Activated CD8-positive, alpha-beta T cell treated with anti-CD3 and anti-CD28 coated beads, Interleukin-2, amount 10 ng/mL, durations not matched to agents 7 days and 5 days (primary cell): ENCODE measurements at regions not wholly inside any gene's neighbourhood (a gene's known extent, or its start where the extent isn't known, plus 50 kb on each side); places are given as distances from the start of the nearest gene placed in this dataset.
"Not testable (repeated sequence)": the region's sequence is repeated elsewhere in the genome, so short reads cannot be mapped to it uniquely, and the experiment has no call there.

Source experiments
- ATAC-seq: fragments of 150-1000 bp; cut with Tn5 transposase; one replicate; pipeline ENCODE4 v1.10.0; 2021; ENCODE audit warnings: moderate library complexity
- CTCF ChIA-PET: fragments of 350-600 bp; sonication (Branson Sonifier 250); formaldehyde crosslinking; loops from one replicate; lab custom pipeline; 2021; ENCODE audit warnings: antibody characterized with exemption; lab: Charles Lee
- POLR2A ChIA-PET: fragments of 350-600 bp; sonication (Branson Sonifier 250); formaldehyde crosslinking; loops from one replicate; lab custom pipeline; 2021; ENCODE audit warnings: antibody characterized with exemption; lab: Charles Lee
- DNase-seq: peaks from one replicate; pipeline ENCODE4 v3.0.0-alpha.2; 2020
- H3K27ac Mint-ChIP-seq: one replicate; pipeline ENCODE4 v1.8.0; 2021; ENCODE audit warnings: mild to moderate bottlenecking, mixed read lengths
- H3K27me3 Mint-ChIP-seq: one replicate; pipeline ENCODE4 v1.8.0; 2021; ENCODE audit warnings: low read depth, mixed read lengths
- H3K36me3 Mint-ChIP-seq: one replicate; pipeline ENCODE4 v1.8.0; 2021; ENCODE audit warnings: low read depth, mixed read lengths
- H3K4me1 Mint-ChIP-seq: one replicate; pipeline ENCODE4 v1.8.0; 2021; ENCODE audit warnings: low read depth, mixed read lengths
- H3K4me3 Mint-ChIP-seq: one replicate; pipeline ENCODE4 v1.8.0; 2021; ENCODE audit warnings: mild to moderate bottlenecking, mixed read lengths
- H3K9me3 Mint-ChIP-seq: one replicate; pipeline ENCODE4 v1.8.0; 2022; ENCODE audit warnings: mixed read lengths; ENCODE audit not compliant: insufficient read depth

DNA sequence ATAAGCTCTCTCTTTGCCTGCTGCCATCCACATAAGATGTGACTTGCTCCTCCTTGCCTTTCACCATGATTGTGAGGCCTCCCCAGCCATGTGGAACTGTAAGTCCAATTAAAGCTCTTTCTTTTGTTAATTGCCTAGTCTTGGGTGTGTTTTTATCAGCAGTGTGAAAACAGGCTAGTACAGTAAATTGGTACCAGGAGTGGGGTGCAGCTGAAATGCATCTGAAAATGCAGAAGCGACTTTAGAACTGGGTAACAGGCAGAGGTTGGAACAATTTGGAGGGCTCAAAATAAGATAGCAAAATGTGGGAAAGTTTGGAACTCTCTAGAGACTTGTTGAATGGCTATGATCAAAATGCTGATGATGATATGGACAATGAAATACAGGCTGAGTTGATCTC lies 192.9 kb upstream of the PTBP2 start:
- ATAC-seq, H3K4me3 Mint-ChIP-seq, DNase-seq, CTCF ChIA-PET, H3K36me3 Mint-ChIP-seq, H3K27ac Mint-ChIP-seq, POLR2A ChIA-PET, H3K27me3 Mint-ChIP-seq, H3K4me1 Mint-ChIP-seq: not testable (repeated sequence)
- peaks cover 11% of the 10 kb centered on the region for H3K9me3 Mint-ChIP-seq

DNA sequence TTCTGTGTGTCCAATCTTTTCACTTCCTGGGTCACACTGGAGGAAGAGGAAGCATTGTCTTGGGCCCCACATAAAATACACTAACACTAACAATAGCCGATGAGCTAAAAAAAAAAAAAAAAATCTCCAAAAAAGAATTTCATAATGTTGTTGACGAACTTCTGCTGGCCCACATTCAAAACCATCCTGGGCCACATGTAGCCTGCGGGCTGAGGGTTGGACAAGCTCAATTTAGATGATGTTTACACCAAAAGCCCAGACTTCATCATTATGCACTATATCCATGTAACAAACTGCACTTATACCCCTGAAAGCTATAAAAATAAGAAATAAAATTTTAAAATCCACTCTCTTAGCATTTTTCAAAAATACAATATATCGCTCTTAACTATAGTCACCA lies 187.8 kb upstream of the PTBP2 start:
- DNase-seq (no peak), ATAC-seq (no peak)
- ChIA-PET CTCF (no interaction called here), POLR2A (interaction anchor here (0.6 kb wide), 1 partner anchor 32 kb away, joined by 3 read pairs; no protein-coding TSS in a partner anchor)
- Mint-ChIP-seq H3K9me3 (peaks cover 3% of the 10 kb centered on the region), H3K36me3 (no peaks in the 10 kb centered on the region), H3K27ac (no peak overlapping the region), H3K4me1 (no peaks in the 10 kb centered on the region), H3K4me3 (no peak overlapping the region), H3K27me3 (no peaks in the 10 kb centered on the region)

DNA sequence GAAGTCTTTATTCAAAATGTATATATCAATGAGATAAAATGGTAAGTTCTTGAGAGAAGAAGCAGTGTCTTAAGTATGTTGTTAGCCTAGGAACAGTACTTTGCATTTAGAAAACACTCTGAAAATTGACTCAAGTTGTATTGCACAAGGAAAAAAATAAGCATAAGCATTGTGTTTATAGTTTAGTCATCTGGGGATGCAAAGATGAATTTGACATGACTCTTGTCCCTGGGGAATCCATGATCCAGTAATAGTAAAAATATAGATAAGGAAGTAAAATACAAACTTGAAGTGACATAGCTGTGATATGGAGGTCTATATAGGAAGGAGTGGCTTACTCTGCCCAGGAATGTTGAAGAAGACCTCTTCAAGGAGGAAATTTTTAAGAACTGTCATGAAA lies 185.0 kb upstream of the PTBP2 start:
- Mint-ChIP-seq H3K36me3 (no peaks in the 10 kb centered on the region), H3K9me3 (no peaks in the 10 kb centered on the region), H3K4me1 (no peaks in the 10 kb centered on the region), H3K4me3 (no peak overlapping the region), H3K27me3 (no peaks in the 10 kb centered on the region), H3K27ac (no peak overlapping the region)
- ATAC-seq, result no peak
- ChIA-PET CTCF (no interaction called here), POLR2A (no interaction called here)
- no peak for DNase-seq

DNA sequence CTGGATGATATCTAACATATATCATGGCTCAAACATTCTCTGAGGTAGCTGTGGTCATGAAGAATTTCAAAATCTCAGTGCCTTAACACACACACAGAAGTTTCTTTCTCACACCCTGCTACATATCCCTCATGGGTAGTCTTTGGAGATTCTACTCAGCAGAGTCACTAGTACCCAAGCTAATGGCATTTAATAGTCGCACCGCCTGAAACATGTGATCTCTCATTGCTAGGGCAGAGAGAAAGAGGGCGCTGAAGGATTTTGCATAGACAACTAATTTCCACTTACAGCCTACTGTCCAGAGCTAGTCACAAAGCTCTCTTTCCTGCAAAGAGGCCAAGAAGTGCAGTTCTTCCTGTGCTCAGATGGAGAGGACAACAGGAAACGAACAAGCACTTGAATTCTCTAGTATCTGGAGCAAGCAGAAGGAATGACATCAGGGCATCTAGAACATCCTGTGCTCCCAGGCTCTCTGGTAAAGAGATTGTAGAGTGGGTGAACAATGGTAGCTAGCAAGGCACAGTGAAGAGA lies 183.4 kb upstream of the PTBP2 start:
- ATAC-seq (no peak), DNase-seq (no peak)
- CTCF ChIA-PET, result interaction anchor here (1.0 kb wide), 1 partner anchor 302 kb away, joined by 3 read pairs; no protein-coding TSS in a partner anchor
- no peaks in the 10 kb centered on the region for H3K4me1 Mint-ChIP-seq
- no peaks in the 10 kb centered on the region for H3K9me3 Mint-ChIP-seq
- no peak overlapping the region for H3K4me3 Mint-ChIP-seq
- no peaks in the 10 kb centered on the region for H3K36me3 Mint-ChIP-seq
- H3K27me3 Mint-ChIP-seq, result no peaks in the 10 kb centered on the region
- no peak overlapping the region for H3K27ac Mint-ChIP-seq
- POLR2A ChIA-PET, result no interaction called here

DNA sequence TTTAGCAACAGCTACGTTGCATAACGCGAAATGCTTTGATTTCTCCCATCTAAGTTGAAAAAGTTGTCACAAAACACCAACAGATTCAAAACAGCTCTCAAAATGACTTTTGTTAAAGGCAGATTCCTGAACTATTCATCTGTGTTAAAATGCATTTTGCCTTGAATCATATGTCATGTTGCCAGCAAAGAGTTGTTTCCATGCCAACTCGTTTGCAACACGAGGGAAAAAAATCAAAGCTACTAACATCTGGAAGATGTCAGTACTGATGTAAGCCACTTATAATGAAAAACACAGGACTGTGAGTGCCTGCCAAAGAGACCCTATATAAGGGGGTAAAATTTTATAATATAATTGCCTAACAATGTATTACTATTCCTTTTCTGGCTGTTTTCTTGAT lies 182.7 kb upstream of the PTBP2 start:
- ChIA-PET CTCF (interaction anchor here (1.0 kb wide), 1 partner anchor 303 kb away, joined by 3 read pairs; no protein-coding TSS in a partner anchor), POLR2A (no interaction called here)
- Mint-ChIP-seq H3K4me3 (no peak overlapping the region), H3K27me3 (no peaks in the 10 kb centered on the region), H3K4me1 (no peaks in the 10 kb centered on the region), H3K36me3 (no peaks in the 10 kb centered on the region), H3K9me3 (no peaks in the 10 kb centered on the region), H3K27ac (no peak overlapping the region)
- ATAC-seq (no peak), DNase-seq (no peak)

DNA sequence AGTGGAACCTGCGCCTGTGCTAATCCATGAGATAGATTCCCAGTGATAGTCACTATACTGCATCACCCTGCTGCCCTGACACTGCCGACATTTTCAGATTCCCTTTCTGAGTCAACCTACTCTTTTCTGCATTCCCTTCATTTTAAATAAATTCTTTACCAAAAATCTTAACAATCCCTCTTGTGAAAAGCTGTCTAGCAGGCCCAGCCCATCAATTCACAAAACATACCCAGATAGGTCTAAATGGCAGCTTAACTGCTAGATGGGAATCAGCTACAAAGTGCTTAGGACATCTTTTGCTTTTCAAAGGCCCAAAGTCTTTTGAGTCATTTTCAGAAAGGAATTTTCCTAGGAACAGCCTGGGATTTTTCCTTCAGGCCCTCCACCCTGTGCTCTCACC lies 180.1 kb upstream of the PTBP2 start:
- ATAC-seq, result no peak
- Mint-ChIP-seq H3K27ac (no peak overlapping the region), H3K36me3 (no peaks in the 10 kb centered on the region), H3K4me3 (no peak overlapping the region), H3K9me3 (no peaks in the 10 kb centered on the region), H3K4me1 (no peaks in the 10 kb centered on the region), H3K27me3 (no peaks in the 10 kb centered on the region)
- DNase-seq, result no peak
- ChIA-PET POLR2A (no interaction called here), CTCF (no interaction called here)

DNA sequence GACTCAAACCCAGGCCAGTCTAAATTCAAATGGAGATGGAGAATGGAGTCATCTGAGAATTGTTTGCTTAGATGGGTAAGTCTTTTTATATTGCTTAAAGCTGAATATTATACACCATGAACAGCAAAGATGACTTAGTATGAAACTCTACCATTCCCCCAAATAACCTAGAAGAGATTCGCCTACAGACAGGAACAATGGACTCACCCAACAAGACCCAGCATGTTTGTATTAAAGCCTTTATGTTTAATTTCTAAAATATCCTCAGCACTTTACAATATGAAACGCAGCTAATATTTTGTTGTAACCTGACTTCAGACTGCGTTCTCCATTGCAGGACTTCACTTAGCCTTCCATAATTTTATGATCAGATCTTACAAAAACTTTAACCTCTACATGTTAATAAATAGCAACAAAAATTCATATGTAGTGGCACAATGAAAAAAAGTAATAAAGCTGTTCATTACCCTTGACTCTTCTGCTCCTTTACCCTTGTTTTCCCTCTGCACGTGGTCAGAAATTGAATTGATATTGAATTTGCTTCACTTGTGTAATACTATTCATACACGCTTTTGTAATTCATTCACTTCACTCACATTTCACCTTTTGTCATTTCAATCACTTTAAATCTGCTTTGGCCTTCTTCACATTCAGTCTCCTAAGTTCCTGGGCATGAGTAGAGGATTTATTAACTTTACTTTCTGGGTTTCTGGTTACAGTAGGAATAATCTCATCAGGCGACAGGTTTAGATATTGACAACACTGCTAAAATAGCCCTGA lies 177.3 kb upstream of the PTBP2 start:
- ATAC-seq (no peak), DNase-seq (no peak)
- H3K27ac Mint-ChIP-seq, result no peak overlapping the region
- ChIA-PET CTCF (no interaction called here), POLR2A (no interaction called here)
- H3K4me3 Mint-ChIP-seq, result no peak overlapping the region
- H3K4me1 Mint-ChIP-seq, result no peaks in the 10 kb centered on the region
- no peaks in the 10 kb centered on the region for H3K27me3 Mint-ChIP-seq
- no peaks in the 10 kb centered on the region for H3K36me3 Mint-ChIP-seq
- no peaks in the 10 kb centered on the region for H3K9me3 Mint-ChIP-seq

DNA sequence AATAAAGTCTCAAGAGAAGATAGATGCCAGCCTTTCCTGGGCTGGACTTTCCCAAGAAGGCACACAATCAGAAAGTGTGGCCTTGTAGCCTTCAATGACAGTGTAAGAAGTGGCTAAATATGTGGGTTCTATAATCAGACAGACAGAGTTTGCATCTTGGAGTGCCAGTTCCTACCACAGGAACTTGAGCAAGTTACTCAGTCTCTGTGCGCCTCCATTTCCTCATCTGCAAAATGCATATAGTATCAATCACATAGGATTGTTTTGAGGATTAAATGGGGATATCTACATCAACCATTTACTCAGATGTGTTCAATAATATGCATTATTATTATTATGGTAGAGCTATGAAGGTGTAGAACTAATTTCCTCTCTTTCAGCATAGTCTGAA lies 176.8 kb upstream of the PTBP2 start:
- Mint-ChIP-seq H3K9me3 (no peaks in the 10 kb centered on the region), H3K27me3 (no peaks in the 10 kb centered on the region), H3K27ac (no peak overlapping the region), H3K4me1 (no peaks in the 10 kb centered on the region), H3K4me3 (no peak overlapping the region), H3K36me3 (no peaks in the 10 kb centered on the region)
- ATAC-seq (no peak), DNase-seq (no peak)
- ChIA-PET CTCF (no interaction called here), POLR2A (no interaction called here)

DNA sequence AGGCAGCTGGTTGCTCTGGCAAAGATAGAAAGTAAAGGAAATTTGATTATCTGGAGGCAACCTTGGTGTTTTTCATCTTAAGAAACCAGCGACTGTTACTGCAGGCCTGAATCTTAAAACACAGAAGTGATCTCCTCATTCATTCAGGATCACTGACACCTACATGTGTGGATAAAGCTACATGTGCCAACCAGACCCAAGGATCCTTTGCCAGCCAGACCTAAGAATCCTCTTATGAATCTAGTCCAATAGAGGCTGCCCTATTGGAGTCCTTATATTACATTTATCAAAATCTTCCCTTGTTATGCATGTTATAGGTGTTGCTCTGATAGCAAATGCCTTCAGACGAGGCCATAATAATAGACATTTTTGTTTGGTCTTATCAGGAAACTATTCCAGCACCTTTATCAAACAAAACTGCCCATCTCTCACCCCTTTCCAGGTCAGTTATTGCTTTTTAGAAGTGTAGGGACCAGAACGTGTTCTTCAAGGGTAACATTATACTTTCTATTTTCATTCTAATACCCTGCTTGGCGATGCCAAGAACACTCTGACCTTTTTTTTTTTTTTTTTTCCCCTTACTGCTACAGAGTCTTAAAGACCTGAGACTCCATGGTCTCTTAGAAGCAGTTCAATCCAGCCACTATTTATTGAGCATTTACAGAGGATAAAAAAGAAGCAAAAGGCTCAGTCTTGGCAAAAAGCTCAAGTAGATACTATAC lies 175.5 kb upstream of the PTBP2 start:
- POLR2A ChIA-PET, result no interaction called here
- DNase-seq (no peak), ATAC-seq (no peak)
- CTCF ChIA-PET, result no interaction called here
- no peaks in the 10 kb centered on the region for H3K27me3 Mint-ChIP-seq
- H3K4me3 Mint-ChIP-seq, result no peak overlapping the region
- no peaks in the 10 kb centered on the region for H3K4me1 Mint-ChIP-seq
- H3K36me3 Mint-ChIP-seq, result no peaks in the 10 kb centered on the region
- no peak overlapping the region for H3K27ac Mint-ChIP-seq
- H3K9me3 Mint-ChIP-seq, result no peaks in the 10 kb centered on the region

DNA sequence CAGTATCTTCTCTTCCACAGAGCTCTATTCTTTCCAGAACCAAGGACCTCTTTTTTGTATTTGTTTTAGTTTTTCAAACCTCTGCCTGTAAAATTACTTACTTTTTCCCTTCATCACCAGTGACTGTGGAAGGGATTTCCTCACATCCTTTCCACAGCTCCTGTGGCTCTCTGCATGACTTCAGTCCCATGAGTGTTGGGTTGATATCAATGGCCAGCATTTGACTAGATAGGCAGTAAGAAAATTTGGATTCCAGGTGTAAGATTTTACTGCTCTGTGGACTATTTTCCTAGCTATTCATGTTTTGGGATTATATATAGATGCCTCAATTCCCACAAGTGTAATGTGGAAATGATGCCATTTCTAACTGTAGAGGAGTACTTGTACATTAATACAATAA lies 171.5 kb upstream of the PTBP2 start:
- no peak overlapping the region for H3K27ac Mint-ChIP-seq
- H3K27me3 Mint-ChIP-seq, result no peaks in the 10 kb centered on the region
- H3K4me1 Mint-ChIP-seq, result no peaks in the 10 kb centered on the region
- ChIA-PET CTCF (no interaction called here), POLR2A (no interaction called here)
- ATAC-seq (no peak), DNase-seq (no peak)
- no peak overlapping the region for H3K4me3 Mint-ChIP-seq
- H3K36me3 Mint-ChIP-seq, result no peaks in the 10 kb centered on the region
- H3K9me3 Mint-ChIP-seq, result no peaks in the 10 kb centered on the region

DNA sequence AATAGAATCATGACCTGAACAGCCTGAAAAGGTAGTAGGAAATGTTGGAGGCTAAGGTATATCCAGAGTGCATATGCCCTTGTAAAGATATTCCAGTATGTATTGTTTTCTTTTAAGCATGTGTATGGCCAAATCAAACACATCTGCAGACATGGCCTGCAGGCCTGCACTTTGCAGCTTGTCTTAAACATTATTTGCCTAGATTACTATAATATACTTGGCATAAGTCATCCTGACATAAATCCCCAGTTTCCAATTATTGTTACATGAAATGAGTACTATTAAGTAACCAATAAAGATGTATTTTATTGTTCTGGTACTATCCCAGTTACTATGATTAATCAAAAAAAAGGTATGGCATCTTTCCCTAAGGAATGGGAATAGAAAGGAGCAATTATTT lies 169.1 kb upstream of the PTBP2 start:
- Mint-ChIP-seq H3K4me3 (no peak overlapping the region), H3K27me3 (peaks cover 3% of the 10 kb centered on the region), H3K27ac (no peak overlapping the region), H3K36me3 (no peaks in the 10 kb centered on the region), H3K4me1 (no peaks in the 10 kb centered on the region), H3K9me3 (no peaks in the 10 kb centered on the region)
- ATAC-seq (no peak), DNase-seq (no peak)
- ChIA-PET POLR2A (no interaction called here), CTCF (no interaction called here)

DNA sequence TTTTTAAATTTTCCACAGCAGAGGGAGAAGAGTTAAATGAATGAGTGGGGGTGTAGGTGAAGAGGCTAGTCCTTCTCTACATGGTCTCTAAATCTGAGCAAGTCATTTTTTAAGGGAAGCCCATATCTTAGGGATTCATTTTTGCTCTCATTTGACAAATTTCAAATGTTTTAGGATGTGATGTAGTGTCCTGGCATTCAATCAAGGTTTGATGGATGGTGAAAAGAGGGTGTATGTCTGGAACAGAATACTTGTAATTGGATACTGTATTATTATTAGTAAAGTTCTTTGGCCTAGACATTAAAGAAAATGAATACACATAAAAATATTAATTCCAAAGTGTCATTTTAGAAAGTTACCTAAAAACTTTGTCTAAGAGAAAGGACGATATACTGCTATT lies 167.8 kb upstream of the PTBP2 start:
- no peaks in the 10 kb centered on the region for H3K4me1 Mint-ChIP-seq
- peaks cover 3% of the 10 kb centered on the region for H3K27me3 Mint-ChIP-seq
- H3K4me3 Mint-ChIP-seq, result no peak overlapping the region
- ATAC-seq (no peak), DNase-seq (no peak)
- POLR2A ChIA-PET, result no interaction called here
- H3K9me3 Mint-ChIP-seq, result no peaks in the 10 kb centered on the region
- CTCF ChIA-PET, result no interaction called here
- H3K36me3 Mint-ChIP-seq, result no peaks in the 10 kb centered on the region
- H3K27ac Mint-ChIP-seq, result no peak overlapping the region
